NCI-H748 treated with DMSO at 0.1 percent for 48 hours (cell line): ENCODE measurements at regions not wholly inside any gene's neighbourhood (a gene's known extent, or its start where the extent isn't known, plus 50 kb on each side); places are given as distances from the start of the nearest gene placed in this dataset.

Experiments
- DNase-seq: peaks from one replicate; lab custom pipeline; 2025; lab: John Stamatoyannopoulos, UW

- no peak for DNase-seq
Observed at GRCh38 chr5:167861928-167862426, 429.5 kb upstream of the WWC1 start.

GRCh38 chr5:167863883-167864282 is 427.6 kb upstream of the WWC1 start:
- DNase-seq: no peak

GRCh38 chr5:167864801-167865200 is 426.6 kb upstream of the WWC1 start:
- no peak for DNase-seq

- no peak for DNase-seq
Observed at GRCh38 chr5:167866797-167867196, 424.6 kb upstream of the WWC1 start.

- DNase-seq: no peak
Observed at GRCh38 chr5:167867281-167867680, 424.2 kb upstream of the WWC1 start.

- no peak for DNase-seq
Observed at GRCh38 chr5:167869125-167869524, 422.3 kb upstream of the WWC1 start.

- DNase-seq: no peak
Observed at GRCh38 chr5:167870055-167870454, 421.4 kb upstream of the WWC1 start.

- DNase-seq: no peak
Observed at GRCh38 chr5:167871091-167871490, 420.4 kb upstream of the WWC1 start.

GRCh38 chr5:167872791-167873190 is 418.7 kb upstream of the WWC1 start:
- DNase-seq: no peak

GRCh38 chr5:167877114-167877722 is 414.2 kb upstream of the WWC1 start:
- no peak for DNase-seq

GRCh38 chr5:167877924-167878323 is 413.5 kb upstream of the WWC1 start:
- no peak for DNase-seq

- DNase-seq: no peak
Observed at GRCh38 chr5:167880420-167880819, 411.0 kb upstream of the WWC1 start.

GRCh38 chr5:167881041-167881440 is 410.4 kb upstream of the WWC1 start:
- no peak for DNase-seq

GRCh38 chr5:167886196-167886595 is 405.2 kb upstream of the WWC1 start:
- no peak for DNase-seq

GRCh38 chr5:167888393-167888792 is 403.1 kb upstream of the WWC1 start:
- no peak for DNase-seq

GRCh38 chr5:167889276-167889675 is 402.2 kb upstream of the WWC1 start:
- DNase-seq: no peak

- no peak for DNase-seq
Observed at GRCh38 chr5:167892352-167893115, 398.9 kb upstream of the WWC1 start.

- DNase-seq: no peak
Observed at GRCh38 chr5:167893271-167893670, 398.2 kb upstream of the WWC1 start.

GRCh38 chr5:167894631-167895472 is 396.6 kb upstream of the WWC1 start:
- no peak for DNase-seq

GRCh38 chr5:167895899-167896659 is 395.4 kb upstream of the WWC1 start:
- no peak for DNase-seq

GRCh38 chr5:167896814-167897213 is 394.6 kb upstream of the WWC1 start:
- DNase-seq: no peak

GRCh38 chr5:167897371-167897770 is 394.1 kb upstream of the WWC1 start:
- no peak for DNase-seq
